C4-2B (cell line): ENCODE measurements at regions not wholly inside any gene's neighbourhood (a gene's known extent, or its start where the extent isn't known, plus 50 kb on each side); places are given as distances from the start of the nearest gene placed in this dataset.

Experiments used
- H3K27ac ChIP-seq: fragments of 450-650 bp; 2 replicates; pipeline ENCODE4 v1.5.1; 2017
- ZFX ChIP-seq: fragments of 450-650 bp; IDR thresholded peaks from 2 replicates; pipeline ENCODE4 v1.6.1; 2017
- TF ChIP-seq, protein P1 (sequence below): fragments of 450-650 bp; conservative IDR thresholded peaks from 2 replicates; pipeline ENCODE4 v1.5.1; 2017; ENCODE audit warnings: mild to moderate bottlenecking

DNA sequence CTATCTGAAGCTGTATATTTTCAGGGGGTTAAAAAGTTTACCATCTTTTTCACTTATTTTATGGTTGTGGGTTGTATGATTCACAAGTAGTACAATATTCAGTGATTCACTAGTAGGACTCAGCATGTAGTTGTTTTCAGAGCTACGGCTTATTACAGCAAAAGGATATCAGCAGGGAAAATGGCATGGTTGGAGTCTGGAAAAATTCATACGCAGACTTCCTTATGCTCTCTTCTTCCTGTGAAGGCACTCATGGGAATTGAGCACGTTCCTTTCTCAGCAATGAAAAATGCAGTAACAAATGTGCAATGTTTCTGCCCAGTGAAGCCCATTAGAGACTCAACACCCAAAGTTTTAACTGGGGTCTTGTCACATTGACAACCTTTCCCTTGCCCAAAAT, 250.5 kb downstream of the KCNN2 start:
- H3K27ac ChIP-seq: no peak overlapping the region
- TF ChIP-seq, protein P1, sequence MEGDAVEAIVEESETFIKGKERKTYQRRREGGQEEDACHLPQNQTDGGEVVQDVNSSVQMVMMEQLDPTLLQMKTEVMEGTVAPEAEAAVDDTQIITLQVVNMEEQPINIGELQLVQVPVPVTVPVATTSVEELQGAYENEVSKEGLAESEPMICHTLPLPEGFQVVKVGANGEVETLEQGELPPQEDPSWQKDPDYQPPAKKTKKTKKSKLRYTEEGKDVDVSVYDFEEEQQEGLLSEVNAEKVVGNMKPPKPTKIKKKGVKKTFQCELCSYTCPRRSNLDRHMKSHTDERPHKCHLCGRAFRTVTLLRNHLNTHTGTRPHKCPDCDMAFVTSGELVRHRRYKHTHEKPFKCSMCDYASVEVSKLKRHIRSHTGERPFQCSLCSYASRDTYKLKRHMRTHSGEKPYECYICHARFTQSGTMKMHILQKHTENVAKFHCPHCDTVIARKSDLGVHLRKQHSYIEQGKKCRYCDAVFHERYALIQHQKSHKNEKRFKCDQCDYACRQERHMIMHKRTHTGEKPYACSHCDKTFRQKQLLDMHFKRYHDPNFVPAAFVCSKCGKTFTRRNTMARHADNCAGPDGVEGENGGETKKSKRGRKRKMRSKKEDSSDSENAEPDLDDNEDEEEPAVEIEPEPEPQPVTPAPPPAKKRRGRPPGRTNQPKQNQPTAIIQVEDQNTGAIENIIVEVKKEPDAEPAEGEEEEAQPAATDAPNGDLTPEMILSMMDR: no peak
- no peak for TF ChIP-seq ZFX

DNA sequence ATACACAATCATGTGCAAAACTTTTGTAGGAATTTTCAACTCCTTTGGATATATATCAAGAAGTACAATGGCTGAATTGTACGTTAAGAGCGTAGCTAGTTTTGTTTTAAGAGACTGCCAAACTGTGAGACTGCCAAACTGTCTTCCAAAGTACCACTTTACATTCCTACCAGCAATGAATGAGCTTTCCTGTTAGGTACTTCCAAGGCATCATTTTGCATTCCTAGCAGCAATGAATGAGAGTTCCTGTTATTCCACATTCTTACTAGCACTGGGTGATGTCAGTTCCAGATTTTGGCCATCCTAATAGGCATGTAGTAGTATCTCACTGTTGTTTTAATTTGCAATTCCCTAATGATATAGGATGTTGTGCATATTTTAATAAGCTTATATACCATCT, 219.3 kb downstream of the KCNN2 start:
- TF ChIP-seq, protein P1: no peak
- no peak for TF ChIP-seq ZFX
- H3K27ac ChIP-seq: no peak overlapping the region

DNA sequence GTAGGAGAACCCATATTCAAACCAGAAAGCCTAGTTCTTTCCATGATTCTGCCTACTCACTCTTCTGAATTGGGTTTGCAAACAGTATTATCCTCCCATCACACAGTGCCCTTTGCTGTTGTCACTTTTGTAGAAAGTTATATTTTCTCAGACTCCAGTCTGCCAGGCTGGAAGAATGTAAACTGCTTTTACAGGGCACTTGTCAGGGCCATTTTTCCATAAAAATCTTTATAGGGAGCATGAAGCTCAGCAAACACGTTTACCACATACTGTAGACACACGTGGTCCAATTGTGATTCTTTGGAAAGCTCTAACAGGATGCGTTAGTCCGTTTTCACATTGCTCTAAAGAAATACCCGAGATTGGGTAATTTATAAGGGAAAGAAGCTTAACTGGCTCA, 204.0 kb downstream of the KCNN2 start:
- no peak for TF ChIP-seq ZFX
- TF ChIP-seq, protein P1: no peak
- H3K27ac ChIP-seq: peak overlapping the region; percentile 50; the same call in 1 of the 2 replicates

DNA sequence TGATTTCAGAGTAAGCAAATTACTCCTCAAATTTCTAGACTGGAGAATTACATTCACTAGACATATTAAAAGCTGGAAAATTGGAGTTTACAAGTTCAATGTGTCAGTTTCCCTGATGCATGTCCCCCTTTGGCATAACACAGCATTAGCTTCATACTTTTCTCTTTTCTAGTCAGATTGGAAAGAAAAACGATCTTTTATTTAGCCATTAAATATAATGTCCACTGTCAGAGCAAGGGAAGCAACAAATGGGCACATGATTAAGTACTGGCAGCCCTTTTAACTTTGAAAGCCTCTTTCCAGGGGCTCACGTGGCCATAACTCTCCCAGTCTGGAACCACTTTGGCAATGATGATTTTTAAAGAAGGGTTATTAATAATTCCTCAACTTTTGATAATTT, 203.3 kb downstream of the KCNN2 start:
- TF ChIP-seq ZFX: no peak
- TF ChIP-seq, protein P1: no peak
- no peak overlapping the region for H3K27ac ChIP-seq

DNA sequence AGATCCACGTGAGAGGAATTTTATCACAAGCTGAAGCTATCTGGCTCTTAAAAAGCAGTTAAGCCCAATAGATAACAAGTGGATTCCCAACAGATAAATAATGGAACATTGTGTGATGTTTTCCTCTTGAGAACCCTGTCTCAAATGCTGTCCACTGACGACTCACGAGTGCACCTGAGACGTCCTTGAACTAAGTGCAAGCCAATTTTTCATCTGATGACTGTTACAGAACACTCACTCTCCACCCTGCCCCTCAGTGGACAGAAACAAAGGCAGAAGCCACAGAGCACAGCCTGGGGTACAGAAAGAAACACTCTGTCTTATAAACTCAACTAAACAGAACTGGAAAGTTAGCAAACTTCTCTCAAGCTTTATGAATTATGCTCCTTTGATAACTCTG, 199.5 kb downstream of the KCNN2 start:
- no peak for TF ChIP-seq ZFX
- TF ChIP-seq, protein P1: no peak
- H3K27ac ChIP-seq: no peak overlapping the region
